ENCODE measurements at regions not wholly inside any gene's neighbourhood (a gene's known extent, or its start where the extent isn't known, plus 50 kb on each side); places are given as distances from the start of the nearest gene placed in this dataset.

- TF ChIP-seq POLR2AphosphoS5 (IDR thresholded peaks at IDR 0.05; ENCODE audit: borderline replicate concordance, low read depth, low read length) (no peak), EZH2 (IDR thresholded peaks at IDR 0.05) (no peak)
These were observed 1384.2 kb downstream of the CDH11 start for GRCh38 chr16:63737633-63738032.

All from SK-N-MC (cell line).